ENCODE measurements at regions not wholly inside any gene's neighbourhood (a gene's known extent, or its start where the extent isn't known, plus 50 kb on each side); places are given as distances from the start of the nearest gene placed in this dataset.

DNA sequence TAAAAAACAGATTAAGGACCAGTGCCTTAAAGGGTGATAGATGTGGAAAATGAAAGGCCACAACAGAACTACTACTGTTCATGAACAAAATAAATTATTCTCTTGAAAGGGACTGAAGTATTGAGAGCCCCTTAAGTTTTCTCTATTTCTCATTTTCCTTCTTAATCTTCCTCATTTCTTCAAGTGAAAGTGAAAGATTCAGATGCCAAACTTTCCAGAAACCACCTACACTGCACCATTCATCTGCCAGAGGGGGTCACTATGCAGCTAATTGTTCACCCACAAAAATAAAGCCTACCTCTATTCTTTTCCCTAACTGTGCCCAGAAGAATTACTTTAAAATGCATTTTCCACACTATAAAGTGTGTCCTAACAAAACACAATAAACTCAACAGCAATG is 140.1 kb downstream of the NR4A2 start:
- no peak overlapping the region for H3K27ac Mint-ChIP-seq (ENCODE audit: unreplicated experiment)
- no peaks in the 10 kb centered on the region for H3K36me3 ChIP-seq (ENCODE audit: control insufficient read depth, insufficient read depth, low read length)
- H3K9me3 Mint-ChIP-seq (ENCODE audit: unreplicated experiment): no peaks in the 10 kb centered on the region
- intact Hi-C loops (cut with micrococcal nuclease; ENCODE audit: unreplicated experiment): loop anchor here (10.0 kb wide), 1 partner anchor 392 kb away; no protein-coding TSS in a partner anchor
- H3K4me3 Mint-ChIP-seq (ENCODE audit: unreplicated experiment): no peak overlapping the region
- no peaks in the 10 kb centered on the region for H3K27me3 Mint-ChIP-seq (ENCODE audit: insufficient read depth, unreplicated experiment)
- TF ChIP-seq, protein P1, sequence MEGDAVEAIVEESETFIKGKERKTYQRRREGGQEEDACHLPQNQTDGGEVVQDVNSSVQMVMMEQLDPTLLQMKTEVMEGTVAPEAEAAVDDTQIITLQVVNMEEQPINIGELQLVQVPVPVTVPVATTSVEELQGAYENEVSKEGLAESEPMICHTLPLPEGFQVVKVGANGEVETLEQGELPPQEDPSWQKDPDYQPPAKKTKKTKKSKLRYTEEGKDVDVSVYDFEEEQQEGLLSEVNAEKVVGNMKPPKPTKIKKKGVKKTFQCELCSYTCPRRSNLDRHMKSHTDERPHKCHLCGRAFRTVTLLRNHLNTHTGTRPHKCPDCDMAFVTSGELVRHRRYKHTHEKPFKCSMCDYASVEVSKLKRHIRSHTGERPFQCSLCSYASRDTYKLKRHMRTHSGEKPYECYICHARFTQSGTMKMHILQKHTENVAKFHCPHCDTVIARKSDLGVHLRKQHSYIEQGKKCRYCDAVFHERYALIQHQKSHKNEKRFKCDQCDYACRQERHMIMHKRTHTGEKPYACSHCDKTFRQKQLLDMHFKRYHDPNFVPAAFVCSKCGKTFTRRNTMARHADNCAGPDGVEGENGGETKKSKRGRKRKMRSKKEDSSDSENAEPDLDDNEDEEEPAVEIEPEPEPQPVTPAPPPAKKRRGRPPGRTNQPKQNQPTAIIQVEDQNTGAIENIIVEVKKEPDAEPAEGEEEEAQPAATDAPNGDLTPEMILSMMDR (IDR thresholded peaks at IDR 0.05; ENCODE audit: insufficient read depth in 1 of 2, low read depth in 1 of 2, low read length in 1 of 2, severe bottlenecking in 1 of 2, unreplicated experiment in 1 of 2): no peak
- BruUV-seq (replicated peaks): no TSS peak
- H3K27me3 ChIP-seq (replicated peaks; ENCODE audit: control insufficient read depth, insufficient read depth, low read length): no peaks in the 10 kb centered on the region
- POLR2A ChIA-PET: no interaction called here
- H3K9me3 ChIP-seq: no peaks in the 10 kb centered on the region
- H3K36me3 Mint-ChIP-seq (ENCODE audit: insufficient read depth, unreplicated experiment): no peaks in the 10 kb centered on the region
- CTCF ChIA-PET: interaction anchor here (1.1 kb wide), 1 partner anchor 186 kb away, joined by 3 read pairs; no protein-coding TSS in a partner anchor
- DNase-seq: no peak
- no peak overlapping the region for H3K4me3 ChIP-seq (ENCODE audit: low read depth, low read length)
- H3K4me1 ChIP-seq: peaks cover 14% of the 10 kb centered on the region; the same call in 1 of the 2 replicates
- peaks cover 9% of the 10 kb centered on the region for H3K4me1 Mint-ChIP-seq (ENCODE audit: low read depth, unreplicated experiment)

DNA sequence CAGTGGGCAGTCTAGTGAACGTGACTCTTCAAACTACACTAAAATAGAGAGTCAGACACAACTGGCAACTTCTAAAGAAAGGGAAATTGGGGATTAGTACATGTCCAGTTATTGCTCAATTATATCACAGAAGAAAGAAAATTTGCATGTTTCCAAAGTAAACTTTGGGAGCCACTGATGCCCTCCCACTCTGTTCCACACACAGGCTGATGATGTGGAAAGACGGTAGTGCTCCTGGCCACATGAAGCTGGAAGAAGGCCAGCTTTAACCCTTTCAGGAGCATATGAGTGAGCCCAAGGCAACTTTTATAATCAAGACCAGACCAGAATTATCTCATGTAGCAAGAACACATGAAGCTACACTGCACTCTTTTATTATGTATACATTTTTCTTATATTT is 141.0 kb downstream of the NR4A2 start:
- no peaks in the 10 kb centered on the region for H3K9me3 Mint-ChIP-seq (ENCODE audit: unreplicated experiment)
- H3K4me3 Mint-ChIP-seq (ENCODE audit: unreplicated experiment): no peak overlapping the region
- no peak overlapping the region for H3K27ac Mint-ChIP-seq (ENCODE audit: unreplicated experiment)
- H3K4me1 ChIP-seq: peaks cover 14% of the 10 kb centered on the region; the same call in 1 of the 2 replicates
- H3K9me3 ChIP-seq: no peaks in the 10 kb centered on the region
- DNase-seq: no peak
- no TSS peak for BruUV-seq (replicated peaks)
- ChIA-PET POLR2A (no interaction called here), CTCF (interaction anchor here (1.1 kb wide), 1 partner anchor 185 kb away, joined by 3 read pairs; no protein-coding TSS in a partner anchor)
- no peaks in the 10 kb centered on the region for H3K27me3 Mint-ChIP-seq (ENCODE audit: insufficient read depth, unreplicated experiment)
- no peaks in the 10 kb centered on the region for H3K36me3 Mint-ChIP-seq (ENCODE audit: insufficient read depth, unreplicated experiment)
- no peak overlapping the region for H3K4me3 ChIP-seq (ENCODE audit: low read depth, low read length)
- no peaks in the 10 kb centered on the region for H3K36me3 ChIP-seq (ENCODE audit: control insufficient read depth, insufficient read depth, low read length)
- H3K27me3 ChIP-seq (replicated peaks; ENCODE audit: control insufficient read depth, insufficient read depth, low read length): no peaks in the 10 kb centered on the region
- intact Hi-C loops (cut with micrococcal nuclease; ENCODE audit: unreplicated experiment): loop anchor here (10.0 kb wide), 1 partner anchor 393 kb away; no protein-coding TSS in a partner anchor
- peaks cover 9% of the 10 kb centered on the region for H3K4me1 Mint-ChIP-seq (ENCODE audit: low read depth, unreplicated experiment)
- TF ChIP-seq, protein P1 (IDR thresholded peaks at IDR 0.05; ENCODE audit: insufficient read depth in 1 of 2, low read depth in 1 of 2, low read length in 1 of 2, severe bottlenecking in 1 of 2, unreplicated experiment in 1 of 2): no peak

DNA sequence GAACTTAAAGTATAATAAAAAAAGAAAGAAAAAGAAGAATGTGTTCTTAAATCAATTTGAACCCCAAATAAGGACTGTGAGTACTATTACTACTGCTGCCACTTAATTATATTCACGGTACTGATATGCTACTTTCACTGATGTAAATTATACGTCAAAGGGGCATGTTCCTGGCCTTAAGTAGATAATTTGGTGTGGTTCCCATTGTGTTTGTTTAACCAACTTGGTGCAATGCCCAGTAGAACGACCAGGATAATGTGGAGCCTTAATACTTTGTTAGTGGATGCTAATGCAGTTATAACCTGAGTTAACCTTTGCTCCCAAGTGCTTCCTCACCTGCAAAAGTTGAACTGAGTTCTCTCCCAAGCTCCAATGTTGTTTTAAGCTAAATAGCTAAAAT is 142.0 kb downstream of the NR4A2 start:
- no peak overlapping the region for H3K4me3 ChIP-seq (ENCODE audit: low read depth, low read length)
- no peak overlapping the region for H3K4me3 Mint-ChIP-seq (ENCODE audit: unreplicated experiment)
- intact Hi-C loops (cut with micrococcal nuclease; ENCODE audit: unreplicated experiment): loop anchor here (10.0 kb wide), 1 partner anchor 394 kb away; no protein-coding TSS in a partner anchor
- H3K27me3 Mint-ChIP-seq (ENCODE audit: insufficient read depth, unreplicated experiment): no peaks in the 10 kb centered on the region
- TF ChIP-seq, protein P1 (IDR thresholded peaks at IDR 0.05; ENCODE audit: insufficient read depth in 1 of 2, low read depth in 1 of 2, low read length in 1 of 2, severe bottlenecking in 1 of 2, unreplicated experiment in 1 of 2): no peak
- ChIA-PET CTCF (no interaction called here), POLR2A (no interaction called here)
- no peaks in the 10 kb centered on the region for H3K9me3 ChIP-seq
- BruUV-seq (replicated peaks): no TSS peak
- no peaks in the 10 kb centered on the region for H3K36me3 ChIP-seq (ENCODE audit: control insufficient read depth, insufficient read depth, low read length)
- no peaks in the 10 kb centered on the region for H3K36me3 Mint-ChIP-seq (ENCODE audit: insufficient read depth, unreplicated experiment)
- peaks cover 9% of the 10 kb centered on the region for H3K4me1 Mint-ChIP-seq (ENCODE audit: low read depth, unreplicated experiment)
- no peak overlapping the region for H3K27ac Mint-ChIP-seq (ENCODE audit: unreplicated experiment)
- H3K27me3 ChIP-seq (replicated peaks; ENCODE audit: control insufficient read depth, insufficient read depth, low read length): no peaks in the 10 kb centered on the region
- peaks cover 14% of the 10 kb centered on the region; the same call in 1 of the 2 replicates for H3K4me1 ChIP-seq
- no peaks in the 10 kb centered on the region for H3K9me3 Mint-ChIP-seq (ENCODE audit: unreplicated experiment)
- no peak for DNase-seq

Measured in Caco-2 (cell line).